C4-2B (cell line): ENCODE measurements at regions not wholly inside any gene's neighbourhood (a gene's known extent, or its start where the extent isn't known, plus 50 kb on each side); places are given as distances from the start of the nearest gene placed in this dataset.

ENCODE experiments used
- CTCF ChIP-seq: fragments of 450-650 bp; conservative IDR thresholded peaks from 2 replicates; pipeline ENCODE4 v1.5.1; 2017; ENCODE audit warnings: mild to moderate bottlenecking
- ZFX ChIP-seq: fragments of 450-650 bp; IDR thresholded peaks from 2 replicates; pipeline ENCODE4 v1.6.1; 2017

- TF ChIP-seq CTCF: no peak
- no peak for TF ChIP-seq ZFX
Measured at GRCh38 chr3:73206030-73206429, 144.6 kb downstream of the EBLN2 start.
